SK-N-SH (cell line): ENCODE measurements at regions not wholly inside any gene's neighbourhood (a gene's known extent, or its start where the extent isn't known, plus 50 kb on each side); places are given as distances from the start of the nearest gene placed in this dataset.

Experiments used
- CTCF ChIA-PET: fragments of 300-600, 350-600 bp; formaldehyde crosslinking; extraction: SDS; loops from one replicate; lab custom pipeline; 2021; lab: Yijun Ruan, JAX
- POLR2A ChIA-PET: fragments of 350-600 bp; sonication (Branson Sonifier 250); formaldehyde crosslinking; extraction: SDS; loops from one replicate; lab custom pipeline; 2020; ENCODE audit warnings: antibody characterized with exemption, inconsistent platforms; lab: Yijun Ruan, JAX
- DNase-seq: peaks from one replicate; pipeline ENCODE4 v3.0.0; 2012
- H2AFZ ChIP-seq: fragments of 200-600 bp; sonication (generic); 2 replicates; pipeline ENCODE4 v1.8.1; 2016; ENCODE audit warnings: antibody characterized with exemption, mild to moderate bottlenecking, low read depth
- H3F3A ChIP-seq: fragments of 200-600 bp; sonication (generic); replicated peaks from 2 replicates; pipeline ENCODE3; 2016; ENCODE audit warnings: antibody characterized with exemption, mild to moderate bottlenecking; ENCODE audit not compliant: insufficient read depth
- H3K27ac ChIP-seq, 2 experiments: fragments of 200-500 bp in 1 of 2; fragments of 200-600 bp in 1 of 2; sonication (Bioruptor generic) in 1 of 2; sonication (generic), shearing (Covaris generic) in 1 of 2; 2 replicates each; pipeline versions ENCODE4 v1.5.1 to v1.6.1; 2014 to 2016; ENCODE audit warnings: low read depth in 2 of 2, inconsistent platforms in 1 of 2, low read length in 1 of 2, mild to moderate bottlenecking in 1 of 2, mixed read lengths in 1 of 2
- H3K27me3 ChIP-seq: fragments of 200-600 bp; sonication (generic), shearing (Covaris generic); 2 replicates; pipeline ENCODE4 v1.6.1; 2016; ENCODE audit warnings: mixed run types; ENCODE audit not compliant: insufficient read depth
- H3K36me3 ChIP-seq, 2 experiments: fragments of 200-500 bp in 1 of 2; fragments of 200-600 bp in 1 of 2; sonication (Bioruptor generic) in 1 of 2; sonication (generic) in 1 of 2; replicated peaks in 1 of 2; 2 replicates each; pipeline versions ENCODE3 to v1.5.1; 2014 to 2016; ENCODE audit warnings: low read length in 1 of 2, mild to moderate bottlenecking in 1 of 2; ENCODE audit not compliant: insufficient read depth in 2 of 2, control insufficient read depth in 1 of 2
- H3K4me1 ChIP-seq, 2 experiments: fragments of 200-500 bp in 1 of 2; fragments of 200-600 bp in 1 of 2; sonication (Bioruptor generic) in 1 of 2; sonication (generic), shearing (Covaris generic) in 1 of 2; 2 replicates each; pipeline versions ENCODE4 v1.5.1 to v1.6.1; 2014 to 2016; ENCODE audit warnings: low read depth in 1 of 2, low read length in 1 of 2, mixed run types in 1 of 2; ENCODE audit not compliant: insufficient read depth in 2 of 2, control insufficient read depth in 1 of 2
- H3K4me2 ChIP-seq: fragments of 200-600 bp; sonication (generic), shearing (Covaris generic); 2 replicates; pipeline ENCODE4 v1.6.1; 2017; ENCODE audit warnings: mixed run types
- H3K4me3 ChIP-seq, 2 experiments: fragments of 200-500 bp in 1 of 2; fragments of 200-600 bp in 1 of 2; sonication (Bioruptor generic) in 1 of 2; sonication (generic), shearing (Covaris generic) in 1 of 2; 2 replicates each; pipeline versions ENCODE4 v1.5.1 to v1.8.1; 2014 to 2016; ENCODE audit warnings: low read depth in 2 of 2, inconsistent platforms in 1 of 2, low read length in 1 of 2, mild to moderate bottlenecking in 1 of 2, mixed read lengths in 1 of 2, moderate library complexity in 1 of 2
- H3K79me2 ChIP-seq: fragments of 200-600 bp; sonication (generic); 2 replicates; pipeline ENCODE4 v1.8.1; 2017; ENCODE audit warnings: mild to moderate bottlenecking; ENCODE audit not compliant: insufficient read depth
- H3K9ac ChIP-seq: fragments of 200-600 bp; sonication (generic); 2 replicates; pipeline ENCODE4 v1.6.1; 2017; ENCODE audit warnings: mixed run types
- H3K9me2 ChIP-seq: fragments of 200-600 bp; sonication (generic); 2 replicates; pipeline ENCODE4 v1.6.1; 2017; ENCODE audit warnings: mixed run types
- H3K9me3 ChIP-seq: fragments of 200-600 bp; sonication (generic); 2 replicates; pipeline ENCODE4 v1.6.1; 2017; ENCODE audit warnings: mixed run types, mild to moderate bottlenecking, moderate library complexity
- H4K20me1 ChIP-seq: fragments of 200-600 bp; sonication (generic); 2 replicates; pipeline ENCODE4 v1.6.1; 2017; ENCODE audit warnings: mild to moderate bottlenecking, mixed run types; ENCODE audit not compliant: insufficient read depth
- CHD2 ChIP-seq: fragments of 150-350 bp; IDR thresholded peaks from 2 replicates; pipeline ENCODE4 v1.6.1; 2018; ENCODE audit warnings: low read length; ENCODE audit not compliant: partially characterized antibody
- CTCF ChIP-seq: fragments of 200-600 bp; sonication (generic); IDR thresholded peaks from 2 replicates; pipeline ENCODE4 v1.6.1; 2017; ENCODE audit warnings: antibody characterized with exemption, mild to moderate bottlenecking, moderate library complexity
- ELF1 ChIP-seq: IDR thresholded peaks from 2 replicates; pipeline ENCODE4 v1.4.0; 2012
- EP300 ChIP-seq, 2 experiments: IDR thresholded peaks; 2 replicates each; pipeline versions ENCODE4 v1.4.0 to v1.6.1; 2012; ENCODE audit warnings: borderline replicate concordance in 1 of 2, low read depth in 1 of 2, low read length in 1 of 2
- EZH2phosphoT487 ChIP-seq: fragments of 200-600 bp; sonication (generic); IDR thresholded peaks from 2 replicates; pipeline ENCODE4 v1.6.1; 2017; ENCODE audit warnings: low read depth, mixed run types, mild to moderate bottlenecking, antibody characterized with exemption, moderate library complexity, borderline replicate concordance
- FOXM1 ChIP-seq: IDR thresholded peaks from 2 replicates; pipeline ENCODE4 v1.4.0; 2012; ENCODE audit warnings: low read depth, mild to moderate bottlenecking
- GABPA ChIP-seq: IDR thresholded peaks from 2 replicates; pipeline ENCODE4 v1.4.0; 2012; ENCODE audit warnings: low read depth, mild to moderate bottlenecking
- GATA2 ChIP-seq: sonication (generic); formaldehyde crosslinking; IDR thresholded peaks from 2 replicates; pipeline ENCODE4 v1.5.0; 2020; ENCODE audit warnings: mild to moderate bottlenecking, missing genetic modification reagents
- IRF3 ChIP-seq: fragments of 150-350 bp; IDR thresholded peaks from 2 replicates; pipeline ENCODE4 v1.6.1; 2016; ENCODE audit warnings: mild to moderate bottlenecking, low read depth, low read length
- JUND ChIP-seq: IDR thresholded peaks from 2 replicates; pipeline ENCODE4 v1.4.0; 2012
- MAX ChIP-seq: IDR thresholded peaks from 2 replicates; pipeline ENCODE4 v1.4.0; 2012; ENCODE audit warnings: low read depth
- NFIC ChIP-seq: IDR thresholded peaks from 2 replicates; pipeline ENCODE4 v1.4.0; 2012; ENCODE audit warnings: borderline replicate concordance
- NRF1 ChIP-seq: IDR thresholded peaks from 2 replicates; pipeline ENCODE4 v1.6.1; 2012; ENCODE audit warnings: low read depth, mild to moderate bottlenecking, low read length
- PBX3 ChIP-seq: IDR thresholded peaks from 2 replicates; pipeline ENCODE4; 2012
- RCOR1 ChIP-seq: fragments of 150-350 bp; IDR thresholded peaks from 2 replicates; pipeline ENCODE4 v1.6.1; 2017; ENCODE audit warnings: antibody characterized with exemption, low read length
- SIN3A ChIP-seq: IDR thresholded peaks from 2 replicates; pipeline ENCODE4 v1.6.1; 2012; ENCODE audit warnings: low read depth, mild to moderate bottlenecking, low read length, moderate library complexity, borderline replicate concordance
- SMC3 ChIP-seq: IDR thresholded peaks from 2 replicates; pipeline ENCODE4 v1.6.1; 2012; ENCODE audit warnings: low read depth, low read length, improper control_type of control experiment
- USF2 ChIP-seq: fragments of 150-350 bp; IDR thresholded peaks from 2 replicates; pipeline ENCODE4 v1.6.1; 2017; ENCODE audit warnings: antibody characterized with exemption, low read length, low read depth, borderline replicate concordance
- ZBTB33 ChIP-seq: IDR thresholded peaks from 2 replicates; pipeline ENCODE4 v1.4.0; 2012; ENCODE audit warnings: low read depth, borderline replicate concordance
- WGBS: methylation state at CpG from one replicate; pipeline ENCODE4 v1.1.6; 2017; ENCODE audit warnings: low lambda C conversion rate; 5-methylcytosine and 5-hydroxymethylcytosine counted together

GRCh38 chr2:228329282-228329681 is 147.8 kb upstream of the SPHKAP start:
- H3K9ac ChIP-seq, result no peak overlapping the region
- no peaks in the 10 kb centered on the region for H3K4me1 ChIP-seq
- 35% methylated on average over 5 of the region's 5 CpGs for WGBS
- ChIA-PET POLR2A (no interaction called here), CTCF (no interaction called here)
- TF ChIP-seq IRF3 (no peak), NFIC (no peak), GATA2 (no peak), MAX (no peak), NRF1 (no peak), EP300 (IDR thresholded peaks at IDR 0.05; ENCODE audit: borderline replicate concordance in 1 of 2, low read depth in 1 of 2, low read length in 1 of 2) (no peak), CTCF (no peak), RCOR1 (no peak), CHD2 (no peak), JUND (no peak), FOXM1 (no peak), USF2 (no peak), GABPA (no peak), EZH2phosphoT487 (no peak), SMC3 (no peak), ZBTB33 (no peak), PBX3 (no peak), ELF1 (no peak), SIN3A (no peak)
- H4K20me1 ChIP-seq, result no peaks in the 10 kb centered on the region
- no peak overlapping the region for H3K4me2 ChIP-seq
- H3K9me2 ChIP-seq, result no peaks in the 10 kb centered on the region
- no peak overlapping the region for H3K27ac ChIP-seq
- no peaks in the 10 kb centered on the region for H3K79me2 ChIP-seq
- no peaks in the 10 kb centered on the region for H3K9me3 ChIP-seq
- H3F3A ChIP-seq, result no peaks in the 10 kb centered on the region
- H3K36me3 ChIP-seq, result no peaks in the 10 kb centered on the region
- no peak for DNase-seq
- no peak overlapping the region for H2AFZ ChIP-seq
- no peak overlapping the region for H3K4me3 ChIP-seq
- H3K27me3 ChIP-seq, result no peaks in the 10 kb centered on the region
